AG04450 (cell line): ENCODE measurements at regions not wholly inside any gene's neighbourhood (a gene's known extent, or its start where the extent isn't known, plus 50 kb on each side); places are given as distances from the start of the nearest gene placed in this dataset.

Experiments used
- CTCF ChIA-PET: fragments of 300-600, 350-600 bp; formaldehyde crosslinking; extraction: SDS; loops from one replicate; lab custom pipeline; 2022; ENCODE audit warnings: antibody characterized with exemption, inconsistent platforms; lab: Charles Lee
- POLR2A ChIA-PET: fragments of 350-600 bp; formaldehyde crosslinking; extraction: SDS; loops from one replicate; lab custom pipeline; 2021; ENCODE audit warnings: antibody characterized with exemption, inconsistent platforms; lab: Yijun Ruan, JAX
- DNase-seq: peaks from one replicate; pipeline ENCODE4 v3.0.0-alpha.2; 2011; ENCODE audit warnings: low read depth, low spot score
- H3K27ac ChIP-seq: one replicate; pipeline ENCODE4 v1.5.1; 2012; ENCODE audit warnings: low read depth, low read length, control low read depth
- H3K27me3 ChIP-seq: one replicate; pipeline ENCODE4 v1.6.0; 2012; ENCODE audit warnings: low read length; ENCODE audit not compliant: control insufficient read depth, insufficient read depth
- H3K4me3 ChIP-seq: 2 replicates; pipeline ENCODE4 v1.5.1; 2011; ENCODE audit warnings: mild to moderate bottlenecking, low read depth, low read length, control low read depth
- H3K9me3 ChIP-seq: 2 replicates; pipeline ENCODE4 v1.5.1; 2012; ENCODE audit warnings: low read length; ENCODE audit not compliant: control insufficient read depth, insufficient read depth
- TF ChIP-seq, protein P1 (sequence below): IDR thresholded peaks from 2 replicates; pipeline ENCODE4 v1.5.1; 2011; ENCODE audit warnings: low read depth, low read length, control low read depth, inconsistent platforms

DNA sequence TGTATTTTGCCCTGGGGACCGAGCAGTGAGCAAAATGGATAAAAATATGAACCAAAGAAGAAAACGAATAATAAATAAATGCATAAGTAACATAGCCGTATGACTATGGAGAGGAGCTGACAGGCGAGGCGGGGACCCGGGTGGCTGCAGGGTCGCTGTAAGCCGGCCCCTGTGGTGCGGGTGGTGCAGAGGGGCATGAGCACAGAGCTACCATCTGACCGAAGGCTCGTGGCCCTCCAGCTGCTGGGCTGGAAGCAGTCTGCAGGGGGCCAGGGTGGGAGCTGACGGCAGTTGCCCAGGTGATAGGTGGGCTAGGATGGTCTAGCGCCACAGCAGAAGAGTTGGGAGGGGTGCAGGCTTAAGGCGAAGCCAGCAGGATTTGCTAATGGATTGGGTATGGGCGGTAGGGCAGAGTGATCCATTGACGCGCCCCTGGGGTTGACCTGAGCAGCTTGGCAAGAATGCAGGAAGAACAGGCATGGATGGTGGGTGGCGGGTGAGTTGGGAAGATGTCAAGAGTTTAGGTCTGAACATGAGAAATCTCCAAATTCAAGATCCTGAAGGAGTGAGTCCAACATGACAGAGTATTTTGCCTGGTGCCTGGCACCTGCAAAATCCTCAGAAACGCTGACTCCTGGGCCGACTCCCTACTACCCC lies 228.0 kb downstream of the FOXL1 start:
- CTCF ChIA-PET = no interaction called here
- POLR2A ChIA-PET = no interaction called here
- no peak for DNase-seq
- TF ChIP-seq, protein P1, sequence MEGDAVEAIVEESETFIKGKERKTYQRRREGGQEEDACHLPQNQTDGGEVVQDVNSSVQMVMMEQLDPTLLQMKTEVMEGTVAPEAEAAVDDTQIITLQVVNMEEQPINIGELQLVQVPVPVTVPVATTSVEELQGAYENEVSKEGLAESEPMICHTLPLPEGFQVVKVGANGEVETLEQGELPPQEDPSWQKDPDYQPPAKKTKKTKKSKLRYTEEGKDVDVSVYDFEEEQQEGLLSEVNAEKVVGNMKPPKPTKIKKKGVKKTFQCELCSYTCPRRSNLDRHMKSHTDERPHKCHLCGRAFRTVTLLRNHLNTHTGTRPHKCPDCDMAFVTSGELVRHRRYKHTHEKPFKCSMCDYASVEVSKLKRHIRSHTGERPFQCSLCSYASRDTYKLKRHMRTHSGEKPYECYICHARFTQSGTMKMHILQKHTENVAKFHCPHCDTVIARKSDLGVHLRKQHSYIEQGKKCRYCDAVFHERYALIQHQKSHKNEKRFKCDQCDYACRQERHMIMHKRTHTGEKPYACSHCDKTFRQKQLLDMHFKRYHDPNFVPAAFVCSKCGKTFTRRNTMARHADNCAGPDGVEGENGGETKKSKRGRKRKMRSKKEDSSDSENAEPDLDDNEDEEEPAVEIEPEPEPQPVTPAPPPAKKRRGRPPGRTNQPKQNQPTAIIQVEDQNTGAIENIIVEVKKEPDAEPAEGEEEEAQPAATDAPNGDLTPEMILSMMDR = no peak
- Histone ChIP-seq H3K4me3 (no peak overlapping the region), H3K27me3 (peaks cover 6% of the 10 kb centered on the region), H3K9me3 (peaks cover 10% of the 10 kb centered on the region), H3K27ac (no peak overlapping the region)

DNA sequence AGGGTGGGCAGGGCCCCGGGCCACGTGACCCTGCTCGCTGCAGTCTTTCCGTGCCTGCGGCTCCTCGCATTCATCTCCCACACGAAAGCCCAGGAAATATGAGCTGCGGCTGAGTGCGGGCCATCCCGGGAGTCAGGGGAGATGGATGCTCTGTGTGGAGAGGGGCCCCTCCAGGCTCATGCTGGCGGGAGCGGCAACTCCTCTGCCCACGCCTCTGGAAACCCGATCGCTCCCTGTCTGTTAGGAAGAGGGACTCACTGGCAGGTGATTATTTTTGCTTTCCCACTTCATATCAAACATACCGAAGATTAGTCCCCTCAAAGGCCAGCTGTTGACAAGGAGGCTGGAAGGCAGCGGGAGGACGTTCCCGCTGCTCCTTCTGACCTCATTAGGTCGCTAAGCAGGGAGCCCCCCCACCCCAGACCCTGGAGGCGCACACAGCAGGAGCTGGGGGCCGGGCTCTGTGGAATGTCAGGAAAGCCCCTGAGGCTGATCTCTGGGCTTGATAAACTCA lies 228.5 kb downstream of the FOXL1 start:
- CTCF ChIA-PET = no interaction called here
- H3K27me3 ChIP-seq = peaks cover 3% of the 10 kb centered on the region
- peak; percentile 11 for DNase-seq
- TF ChIP-seq, protein P1 = no peak
- H3K27ac ChIP-seq = no peak overlapping the region
- H3K4me3 ChIP-seq = no peak overlapping the region
- POLR2A ChIA-PET = no interaction called here
- peaks cover 10% of the 10 kb centered on the region for H3K9me3 ChIP-seq

DNA sequence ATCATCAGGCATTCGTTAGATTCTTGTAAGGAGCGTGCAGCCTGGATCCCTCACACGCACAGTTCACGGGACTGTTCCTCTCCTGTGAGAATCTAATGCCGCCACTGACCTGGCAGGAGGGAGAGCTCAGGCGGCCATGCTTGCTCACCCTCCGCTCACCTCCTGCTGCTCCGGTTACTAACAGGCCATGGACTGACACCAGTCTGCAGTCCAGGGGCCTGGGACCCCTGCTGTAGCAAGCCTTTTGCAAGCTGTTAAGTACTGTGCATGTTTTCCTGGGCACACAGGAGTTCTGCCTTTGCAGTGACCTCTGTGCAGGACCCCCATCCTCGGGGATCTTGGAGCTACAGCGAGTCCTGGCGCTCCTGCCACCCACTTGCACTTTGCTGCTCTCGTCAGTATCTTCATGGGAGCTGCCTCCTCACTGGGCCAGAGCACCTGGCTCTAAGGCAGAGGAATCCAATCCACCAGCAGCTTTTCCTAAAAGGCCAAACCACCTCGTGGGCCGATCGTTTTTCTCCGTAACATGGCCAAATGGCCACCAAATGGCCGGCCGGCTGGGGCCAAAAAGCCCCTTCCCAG lies 230.6 kb downstream of the FOXL1 start:
- CTCF ChIA-PET = no interaction called here
- POLR2A ChIA-PET = interaction anchor here (0.7 kb wide), 1 partner anchor 233 kb away, joined by 3 read pairs; no protein-coding TSS in a partner anchor
- Histone ChIP-seq H3K27ac (no peak overlapping the region), H3K9me3 (peaks cover 10% of the 10 kb centered on the region), H3K4me3 (no peak overlapping the region), H3K27me3 (peaks cover 3% of the 10 kb centered on the region)
- no peak for DNase-seq
- TF ChIP-seq, protein P1 = no peak

DNA sequence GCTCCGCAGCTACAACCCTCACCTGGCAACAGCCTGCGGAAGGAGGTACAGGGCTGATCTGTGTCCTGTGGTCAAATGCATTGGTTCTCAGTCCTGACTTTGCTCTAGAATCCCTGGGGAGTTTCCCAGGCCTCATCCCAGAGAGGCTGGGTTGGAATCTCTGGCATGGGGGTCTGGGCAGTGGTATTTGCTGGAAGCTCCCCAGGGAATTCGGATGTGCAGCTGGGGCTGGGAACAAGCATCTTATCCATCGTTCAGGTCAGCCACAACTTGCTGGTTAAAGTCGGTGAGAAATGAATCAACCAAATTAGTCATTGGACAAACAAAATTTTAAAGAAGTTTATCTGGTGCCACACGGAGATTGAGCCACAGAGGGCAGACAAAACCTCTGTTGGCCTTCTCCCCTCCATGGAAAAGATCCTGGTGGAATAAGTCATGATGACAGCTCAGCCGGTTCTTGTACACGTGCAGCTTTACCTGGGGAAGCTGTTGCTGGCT lies 231.2 kb downstream of the FOXL1 start:
- no peak overlapping the region for H3K4me3 ChIP-seq
- H3K27me3 ChIP-seq = peaks cover 2% of the 10 kb centered on the region
- peaks cover 8% of the 10 kb centered on the region for H3K9me3 ChIP-seq
- POLR2A ChIA-PET = interaction anchor here (0.7 kb wide), 1 partner anchor 233 kb away, joined by 3 read pairs; no protein-coding TSS in a partner anchor
- DNase-seq = peak; percentile 55
- no peak overlapping the region for H3K27ac ChIP-seq
- CTCF ChIA-PET = no interaction called here
- TF ChIP-seq, protein P1 = peak; percentile 29

DNA sequence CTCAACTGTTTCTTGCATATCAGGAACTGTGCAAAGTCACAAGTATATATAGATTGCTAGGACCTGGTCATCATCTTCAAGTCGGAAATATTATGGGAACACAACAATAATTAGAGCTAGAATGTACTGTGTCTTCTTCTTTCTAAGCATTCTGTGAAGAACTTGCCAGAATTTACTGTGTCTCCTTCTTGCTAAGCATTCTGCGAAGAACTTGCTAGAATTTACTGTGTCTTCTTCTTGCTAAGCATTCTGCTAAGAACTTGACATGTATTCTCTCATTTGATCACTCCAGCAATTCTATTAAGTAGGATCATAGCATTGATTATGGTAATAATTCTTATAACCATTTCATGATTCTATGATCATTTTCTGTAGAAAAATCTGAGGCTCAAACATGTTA lies 231.7 kb downstream of the FOXL1 start:
- Histone ChIP-seq H3K27me3 (no peaks in the 10 kb centered on the region), H3K27ac (no peak overlapping the region), H3K9me3 (peaks cover 7% of the 10 kb centered on the region), H3K4me3 (no peak overlapping the region)
- TF ChIP-seq, protein P1 = no peak
- ChIA-PET CTCF (no interaction called here), POLR2A (no interaction called here)
- no peak for DNase-seq
